Suprapubic skin (tissue), 4 donors: ENCODE measurements at regions not wholly inside any gene's neighbourhood (a gene's known extent, or its start where the extent isn't known, plus 50 kb on each side); places are given as distances from the start of the nearest gene placed in this dataset.

Experiments
- DNase-seq, 2 donors: peaks; one replicate each; pipeline ENCODE4 v3.0.0-alpha.2; 2019; ENCODE audit warnings: low spot score in 2 of 2
- H3K27ac ChIP-seq: fragments of 200-600 bp; sonication (generic); one replicate; pipeline ENCODE4 v1.5.1; 2019
- H3K27me3 ChIP-seq: fragments of 200-600 bp; sonication (generic); one replicate; pipeline ENCODE4 v1.5.1; 2019
- H3K36me3 ChIP-seq: fragments of 200-600 bp; sonication (generic); one replicate; pipeline ENCODE4 v1.5.1; 2019
- H3K4me1 ChIP-seq: fragments of 200-600 bp; sonication (generic); one replicate; pipeline ENCODE4 v1.5.1; 2019
- H3K4me3 ChIP-seq: fragments of 200-600 bp; sonication (generic); one replicate; pipeline ENCODE4 v1.5.1; 2019; ENCODE audit warnings: mild to moderate bottlenecking
- H3K9me3 ChIP-seq: fragments of 200-600 bp; sonication (generic); one replicate; pipeline ENCODE4 v1.5.1; 2019
- EP300 ChIP-seq: sonication (generic); formaldehyde crosslinking; IDR thresholded peaks from one replicate; pipeline ENCODE4 v1.6.1; 2017; ENCODE audit warnings: antibody characterized with exemption
- POLR2A ChIP-seq, 2 donors: fragments of 450-650 bp; IDR thresholded peaks; one replicate each; pipeline ENCODE4 v1.6.1; 2017; ENCODE audit warnings: antibody characterized with exemption in 2 of 2, mild to moderate bottlenecking in 2 of 2, moderate library complexity in 2 of 2
- POLR2AphosphoS5 ChIP-seq, 3 donors: sonication (generic); formaldehyde crosslinking; IDR thresholded peaks; one replicate each; pipeline ENCODE4 v1.6.1; 2017; ENCODE audit warnings: antibody characterized with exemption in 3 of 3
- WGBS: methylation state at CpG from one replicate; pipeline ENCODE4 v1.1.5; 2018; 5-methylcytosine and 5-hydroxymethylcytosine counted together
- TF ChIP-seq, protein P1 (sequence below), 2 donors: fragments of 200-600 bp in 1 of 2; fragments of 450-650 bp in 1 of 2; sonication (generic) in 1 of 2; IDR thresholded peaks; one replicate each; pipeline ENCODE4 v1.5.1; 2016 to 2019; ENCODE audit warnings: antibody characterized with exemption in 2 of 2, mild to moderate bottlenecking in 1 of 2, moderate library complexity in 1 of 2

DNA sequence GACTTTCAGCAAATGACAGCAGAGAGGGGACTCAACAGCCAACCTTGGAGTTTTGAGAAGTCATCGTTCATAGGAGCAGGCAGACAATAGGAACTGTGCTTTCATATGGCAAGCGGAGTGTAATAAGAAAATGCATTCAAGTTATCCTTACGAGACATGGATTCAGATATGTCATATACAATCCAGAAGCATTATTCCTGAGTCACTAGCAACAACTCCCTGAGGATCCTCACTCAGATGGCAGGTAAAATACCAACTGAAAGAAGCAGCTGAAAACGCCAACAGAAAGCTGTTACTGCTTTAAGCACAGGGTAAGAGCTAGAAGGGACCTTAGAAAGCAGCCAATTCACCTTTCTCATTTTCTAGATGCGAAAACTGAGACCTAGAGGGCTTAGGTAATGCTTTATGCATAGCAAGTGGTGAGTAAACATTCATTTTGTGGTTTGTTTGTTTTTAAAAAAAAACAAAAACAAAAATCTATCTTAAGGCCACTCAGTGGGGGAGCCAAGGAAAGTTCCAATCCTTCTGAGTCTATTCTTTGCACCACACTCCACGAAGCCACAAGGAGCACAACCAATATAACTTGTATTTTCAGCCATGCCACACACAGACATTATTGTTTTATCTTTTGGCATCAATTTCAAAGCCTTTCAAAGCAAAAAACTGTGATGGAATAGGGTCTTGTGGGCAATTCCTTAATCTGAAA, 89.1 kb upstream of the RIOK3 start:
- H3K9me3 ChIP-seq = no peaks in the 10 kb centered on the region
- no peak overlapping the region for H3K4me3 ChIP-seq
- WGBS = 91% methylated on average over 6 of the region's 6 CpGs
- no peaks in the 10 kb centered on the region for H3K36me3 ChIP-seq
- TF ChIP-seq POLR2AphosphoS5 (IDR thresholded peaks at IDR 0.05) (no peak), EP300 (no peak), POLR2A (IDR thresholded peaks at IDR 0.05) (no peak)
- TF ChIP-seq, protein P1, sequence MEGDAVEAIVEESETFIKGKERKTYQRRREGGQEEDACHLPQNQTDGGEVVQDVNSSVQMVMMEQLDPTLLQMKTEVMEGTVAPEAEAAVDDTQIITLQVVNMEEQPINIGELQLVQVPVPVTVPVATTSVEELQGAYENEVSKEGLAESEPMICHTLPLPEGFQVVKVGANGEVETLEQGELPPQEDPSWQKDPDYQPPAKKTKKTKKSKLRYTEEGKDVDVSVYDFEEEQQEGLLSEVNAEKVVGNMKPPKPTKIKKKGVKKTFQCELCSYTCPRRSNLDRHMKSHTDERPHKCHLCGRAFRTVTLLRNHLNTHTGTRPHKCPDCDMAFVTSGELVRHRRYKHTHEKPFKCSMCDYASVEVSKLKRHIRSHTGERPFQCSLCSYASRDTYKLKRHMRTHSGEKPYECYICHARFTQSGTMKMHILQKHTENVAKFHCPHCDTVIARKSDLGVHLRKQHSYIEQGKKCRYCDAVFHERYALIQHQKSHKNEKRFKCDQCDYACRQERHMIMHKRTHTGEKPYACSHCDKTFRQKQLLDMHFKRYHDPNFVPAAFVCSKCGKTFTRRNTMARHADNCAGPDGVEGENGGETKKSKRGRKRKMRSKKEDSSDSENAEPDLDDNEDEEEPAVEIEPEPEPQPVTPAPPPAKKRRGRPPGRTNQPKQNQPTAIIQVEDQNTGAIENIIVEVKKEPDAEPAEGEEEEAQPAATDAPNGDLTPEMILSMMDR (IDR thresholded peaks at IDR 0.05) = no peak
- H3K27me3 ChIP-seq = no peaks in the 10 kb centered on the region
- H3K27ac ChIP-seq = no peak overlapping the region
- H3K4me1 ChIP-seq = peaks cover 8% of the 10 kb centered on the region
- DNase-seq = no peak

DNA sequence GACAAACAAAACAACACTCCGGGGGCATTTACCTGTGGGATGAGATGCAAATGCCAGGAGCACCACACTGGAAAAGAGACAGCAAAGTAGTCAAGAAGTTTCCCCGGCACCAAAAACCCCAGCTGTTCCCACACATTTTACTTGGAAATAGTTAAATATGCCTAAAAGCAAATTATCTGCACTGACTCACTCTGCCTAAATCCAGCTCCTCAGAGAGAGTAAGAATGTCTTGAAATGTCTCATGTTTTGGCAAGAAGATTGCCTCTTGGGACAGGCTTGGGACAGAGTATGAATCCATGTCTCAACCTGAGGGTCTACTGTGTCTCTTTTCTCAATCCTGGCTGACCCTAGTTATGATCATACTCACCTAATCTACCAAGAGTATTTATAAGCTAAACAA, 87.5 kb upstream of the RIOK3 start:
- Histone ChIP-seq H3K4me1 (peaks cover 5% of the 10 kb centered on the region), H3K27ac (no peak overlapping the region), H3K9me3 (no peaks in the 10 kb centered on the region), H3K36me3 (no peaks in the 10 kb centered on the region), H3K27me3 (no peaks in the 10 kb centered on the region), H3K4me3 (no peak overlapping the region)
- no peak for DNase-seq
- 65% methylated on average over 2 of the region's 2 CpGs for WGBS
- TF ChIP-seq POLR2AphosphoS5 (IDR thresholded peaks at IDR 0.05) = no peak
- TF ChIP-seq, protein P1 (IDR thresholded peaks at IDR 0.05) = no peak
- TF ChIP-seq EP300 = no peak
- no peak for TF ChIP-seq POLR2A (IDR thresholded peaks at IDR 0.05)

DNA sequence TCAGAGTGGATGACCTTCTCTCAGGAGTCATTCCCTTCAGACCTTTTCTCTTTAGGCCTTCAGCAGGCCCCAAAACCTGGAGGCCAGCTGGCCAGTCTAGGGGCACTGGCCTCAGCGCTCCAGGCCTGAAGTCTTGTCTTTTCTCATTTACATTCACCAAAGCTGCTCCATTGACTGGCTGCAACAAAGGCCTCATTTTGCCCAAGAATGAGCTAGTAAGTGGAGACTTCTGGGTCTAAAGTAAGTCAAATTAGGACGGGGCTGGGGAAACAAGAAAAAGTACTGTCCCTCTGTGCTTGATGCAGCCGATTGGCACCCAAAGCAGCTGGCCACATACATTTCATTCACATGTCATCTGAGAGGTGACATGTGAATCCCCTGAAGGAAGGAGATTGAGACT, 83.8 kb upstream of the RIOK3 start:
- 91% methylated on average over 3 of the region's 3 CpGs for WGBS
- Histone ChIP-seq H3K9me3 (no peaks in the 10 kb centered on the region), H3K27ac (no peak overlapping the region), H3K4me1 (peaks cover 5% of the 10 kb centered on the region), H3K4me3 (no peak overlapping the region), H3K36me3 (no peaks in the 10 kb centered on the region), H3K27me3 (no peaks in the 10 kb centered on the region)
- DNase-seq = no peak
- TF ChIP-seq, protein P1 (IDR thresholded peaks at IDR 0.05) = no peak
- TF ChIP-seq POLR2A (IDR thresholded peaks at IDR 0.05) (no peak), POLR2AphosphoS5 (IDR thresholded peaks at IDR 0.05) (no peak), EP300 (no peak)

DNA sequence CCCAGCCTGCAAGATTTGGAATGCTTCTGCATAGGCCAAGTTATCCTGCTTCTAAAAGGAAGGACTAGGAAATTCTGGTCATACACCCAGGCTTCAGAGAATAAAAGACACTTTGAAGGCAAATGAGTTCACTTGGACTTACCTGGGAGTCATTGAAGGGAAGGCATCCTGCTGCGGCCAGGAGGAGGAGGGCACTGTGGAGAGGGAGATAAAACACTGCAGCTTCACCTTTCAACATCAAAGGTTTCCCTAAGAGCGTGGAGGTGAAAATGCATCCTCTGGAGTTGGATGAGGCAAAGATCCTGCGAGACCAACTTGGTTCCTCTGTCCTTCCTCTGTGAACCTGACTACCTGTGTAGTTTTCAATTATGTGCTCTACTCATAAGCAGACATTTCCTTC, 79.5 kb upstream of the RIOK3 start:
- WGBS = 94% methylated on average over 3 of the region's 3 CpGs
- H3K4me3 ChIP-seq = no peak overlapping the region
- H3K27me3 ChIP-seq = no peaks in the 10 kb centered on the region
- TF ChIP-seq POLR2A (IDR thresholded peaks at IDR 0.05) = no peak
- TF ChIP-seq POLR2AphosphoS5 (IDR thresholded peaks at IDR 0.05) = no peak
- TF ChIP-seq, protein P1 (IDR thresholded peaks at IDR 0.05) = no peak
- TF ChIP-seq EP300 = no peak
- no peak overlapping the region for H3K27ac ChIP-seq
- H3K9me3 ChIP-seq = no peaks in the 10 kb centered on the region
- no peaks in the 10 kb centered on the region for H3K36me3 ChIP-seq
- DNase-seq = no peak
- H3K4me1 ChIP-seq = peaks cover 14% of the 10 kb centered on the region

DNA sequence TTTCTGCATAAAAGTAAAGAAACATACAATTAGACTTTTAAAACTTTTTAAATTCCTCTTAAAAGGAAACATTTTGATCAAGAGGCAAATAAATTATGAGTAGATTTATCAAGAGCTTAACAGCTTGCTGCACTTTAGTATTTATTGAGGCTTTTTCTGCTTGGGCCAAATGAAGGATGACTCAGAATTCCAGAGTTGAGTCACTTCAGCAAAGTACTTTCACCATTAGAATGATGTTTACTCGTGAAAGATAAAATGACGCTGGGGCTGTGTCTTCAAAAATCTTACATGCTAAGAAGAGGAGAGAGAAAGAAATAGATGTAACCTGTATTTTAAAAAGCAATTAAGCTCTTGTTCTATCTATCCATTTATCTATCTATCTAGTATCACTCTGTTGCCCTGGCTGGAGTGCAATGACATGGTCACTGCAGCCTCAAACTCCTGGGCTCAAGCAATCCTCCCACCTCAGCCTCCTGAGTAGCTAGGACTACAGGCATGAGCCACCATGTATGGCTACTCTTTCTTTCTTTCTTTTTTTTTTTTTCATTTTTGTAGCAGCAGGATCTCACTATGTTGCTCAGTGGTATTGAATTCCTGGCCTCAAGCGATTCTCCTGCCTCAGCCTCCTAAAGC, 75.3 kb upstream of the RIOK3 start:
- TF ChIP-seq EP300 (no peak), POLR2A (IDR thresholded peaks at IDR 0.05) (no peak), POLR2AphosphoS5 (IDR thresholded peaks at IDR 0.05) (no peak)
- TF ChIP-seq, protein P1 (IDR thresholded peaks at IDR 0.05) = no peak
- no peak for DNase-seq
- Histone ChIP-seq H3K36me3 (no peaks in the 10 kb centered on the region), H3K27ac (peak overlapping the region; percentile 91), H3K4me1 (peaks cover 22% of the 10 kb centered on the region), H3K9me3 (no peaks in the 10 kb centered on the region), H3K4me3 (no peak overlapping the region), H3K27me3 (no peaks in the 10 kb centered on the region)
- WGBS = 31% methylated on average over 3 of the region's 3 CpGs
